GM12878 (cell line): ENCODE measurements at regions not wholly inside any gene's neighbourhood (a gene's known extent, or its start where the extent isn't known, plus 50 kb on each side); places are given as distances from the start of the nearest gene placed in this dataset.

ENCODE experiments used
- ATAC-seq: fragments of 200-7000 bp; cut with Tn5 transposase; 3 replicates; pipeline ENCODE4 v1.9.1; 2020; ENCODE audit warnings: mild to moderate bottlenecking, moderate library complexity
- BruUV-seq: library from RNA; stranded (reverse); fragments of 400-500 nt; replicated peaks from 2 replicates; lab custom pipeline; 2021; lab: Mats Ljungman, UMichigan
- CTCF ChIA-PET: fragments of 300-600 bp; sonication (Branson Sonifier 250); formaldehyde crosslinking; extraction: SDS; loops from one replicate; lab custom pipeline; 2021; ENCODE audit warnings: inconsistent platforms; lab: Yijun Ruan, JAX
- POLR2A ChIA-PET: fragments of 350-600 bp; formaldehyde crosslinking; extraction: SDS; loops from one replicate; lab custom pipeline; 2021; ENCODE audit warnings: inconsistent platforms; lab: Charles Lee
- RAD21 ChIA-PET: fragments of 300-600 bp; sonication (Branson Sonifier 250); formaldehyde crosslinking; loops from one replicate; lab custom pipeline; 2023; ENCODE audit warnings: antibody characterized with exemption; ENCODE audit not compliant: unreplicated experiment; lab: Charles Lee
- SMC1A ChIA-PET: fragments of 300-600 bp; sonication (Branson Sonifier 250); formaldehyde crosslinking; loops from one replicate; lab custom pipeline; 2023; ENCODE audit not compliant: unreplicated experiment, uncharacterized antibody; lab: Charles Lee
- DNase-seq: peaks from one replicate; pipeline ENCODE4 v3.0.0-alpha.2; 2011; ENCODE audit warnings: low read depth, low spot score
- FAIRE-seq: peaks from 3 replicates; lab custom pipeline; 2011; peaks lifted over from hg19 to GRCh38; lab: Jason Lieb, UNC
- H2AFZ ChIP-seq: 2 replicates; pipeline ENCODE4 v1.6.0; 2011; ENCODE audit warnings: low read depth, low read length, control low read depth; ENCODE audit not compliant: control insufficient read depth
- H3K27ac ChIP-seq: 2 replicates; pipeline ENCODE4 v1.5.1; 2011; ENCODE audit warnings: control low read depth; ENCODE audit not compliant: control insufficient read depth, insufficient read depth
- H3K27me3 ChIP-seq, 2 experiments: replicated peaks in 1 of 2; 2 replicates each; pipeline versions ENCODE4 v1.6.0 to v1.6.1; 2011; ENCODE audit warnings: low read length in 1 of 2; ENCODE audit not compliant: control insufficient read depth in 2 of 2, insufficient read depth in 2 of 2
- H3K36me3 ChIP-seq, 2 experiments: 2 replicates each; pipeline ENCODE4 v1.5.1; 2011; ENCODE audit warnings: low read length in 1 of 2; ENCODE audit not compliant: control insufficient read depth in 2 of 2, insufficient read depth in 2 of 2
- H3K4me1 ChIP-seq: 2 replicates; pipeline ENCODE4 v1.6.1; 2011; ENCODE audit warnings: mild to moderate bottlenecking, low read length, moderate library complexity, mixed read lengths; ENCODE audit not compliant: control insufficient read depth, insufficient read depth
- H3K4me2 ChIP-seq: 2 replicates; pipeline ENCODE4 v1.6.0; 2011; ENCODE audit warnings: control low read depth; ENCODE audit not compliant: control insufficient read depth, insufficient read depth
- H3K4me3 ChIP-seq: fragments of 200-600 bp; sonication (generic); 2 replicates; pipeline ENCODE4 v1.5.1; 2016
- H3K79me2 ChIP-seq: 2 replicates; pipeline ENCODE4 v1.6.0; 2011; ENCODE audit warnings: low read length; ENCODE audit not compliant: control insufficient read depth, insufficient read depth
- H3K9ac ChIP-seq: 2 replicates; pipeline ENCODE4 v1.8.0; 2011; ENCODE audit warnings: low read length, control low read depth, mixed read lengths; ENCODE audit not compliant: control insufficient read depth, insufficient read depth
- H3K9me3 ChIP-seq: replicated peaks from 3 replicates; pipeline ENCODE4 v1.5.1; 2011; ENCODE audit warnings: mild to moderate bottlenecking, low read length; ENCODE audit not compliant: control insufficient read depth, insufficient read depth
- H4K20me1 ChIP-seq: 2 replicates; pipeline ENCODE4 v1.6.0; 2011; ENCODE audit not compliant: control insufficient read depth, insufficient read depth
- BMI1 ChIP-seq: fragments of 450-650 bp; IDR thresholded peaks from 2 replicates; pipeline ENCODE4 v1.6.1; 2016; ENCODE audit warnings: mild to moderate bottlenecking, moderate library complexity, borderline replicate concordance
- DPF2 ChIP-seq: fragments of 450-650 bp; IDR thresholded peaks from 2 replicates; pipeline ENCODE4 v1.6.1; 2017; ENCODE audit warnings: mild to moderate bottlenecking
- FOXM1 ChIP-seq: IDR thresholded peaks from 2 replicates; pipeline ENCODE4 v1.6.1; 2012; ENCODE audit warnings: low read depth, mild to moderate bottlenecking, inconsistent platforms, low read length, moderate library complexity
- IKZF2 ChIP-seq, 2 experiments: fragments of 450-650 bp; IDR thresholded peaks; 2 replicates each; pipeline ENCODE4 v1.6.1; 2017; ENCODE audit warnings: mild to moderate bottlenecking in 2 of 2, moderate library complexity in 2 of 2
- JUNB ChIP-seq: IDR thresholded peaks from 2 replicates; pipeline ENCODE4 v1.6.1; 2016; ENCODE audit warnings: antibody characterized with exemption, mild to moderate bottlenecking
- LARP7 ChIP-seq: fragments of 450-650 bp; IDR thresholded peaks from 2 replicates; pipeline ENCODE4 v1.6.1; 2017; ENCODE audit warnings: mild to moderate bottlenecking
- MYB ChIP-seq: fragments of 150-350 bp; IDR thresholded peaks from 2 replicates; pipeline ENCODE4 v1.6.1; 2014; ENCODE audit warnings: mild to moderate bottlenecking, low read depth, low read length, borderline replicate concordance
- PAX8 ChIP-seq: fragments of 450-650 bp; IDR thresholded peaks from 2 replicates; pipeline ENCODE4 v1.6.1; 2017; ENCODE audit warnings: mild to moderate bottlenecking, moderate library complexity
- RB1 ChIP-seq: fragments of 450-650 bp; formaldehyde crosslinking; IDR thresholded peaks from 2 replicates; pipeline ENCODE4 v1.6.1; 2017; ENCODE audit warnings: mild to moderate bottlenecking, borderline replicate concordance
- SPI1 ChIP-seq: IDR thresholded peaks from 2 replicates; pipeline ENCODE4 v1.6.1; 2011; ENCODE audit warnings: low read depth, mild to moderate bottlenecking, low read length, moderate library complexity, borderline replicate concordance; ENCODE audit not compliant: insufficient read depth
- TAF1 ChIP-seq: IDR thresholded peaks from 2 replicates; pipeline ENCODE4 v1.6.1; 2011; ENCODE audit warnings: mild to moderate bottlenecking, low read depth, low read length, borderline replicate concordance
- YBX1 ChIP-seq: fragments of 450-650 bp; IDR thresholded peaks from 2 replicates; pipeline ENCODE4 v1.6.1; 2016; ENCODE audit warnings: antibody characterized with exemption
- ZBED1 ChIP-seq: IDR thresholded peaks from 2 replicates; pipeline ENCODE4 v1.6.1; 2016; ENCODE audit warnings: borderline replicate concordance
- ZSCAN29 ChIP-seq: fragments of 450-650 bp; IDR thresholded peaks from 2 replicates; pipeline ENCODE4 v1.6.1; 2017; ENCODE audit warnings: mild to moderate bottlenecking, moderate library complexity
- WGBS: methylation state at CpG from one replicate; pipeline ENCODE4 v1.1.6; 2016; ENCODE audit warnings: low lambda C conversion rate; ENCODE audit not compliant: insufficient replicate concordance, insufficient coverage; ENCODE audit errors: missing lambda C conversion rate; 5-methylcytosine and 5-hydroxymethylcytosine counted together
- in situ Hi-C: fragments of 300-500 bp; cut with MboI; formaldehyde crosslinking; loops from 9 replicates; pipeline ENCODE4 v1.14.3; 2018; ENCODE audit warnings: mixed read lengths
- intact Hi-C: fragments of 100-400 bp; cut with micrococcal nuclease; formaldehyde crosslinking; loops from one replicate; pipeline ENCODE4 v1.14.2; 2022; ENCODE audit not compliant: unreplicated experiment
- TF ChIP-seq, protein P1 (sequence below): IDR thresholded peaks from 2 replicates; pipeline ENCODE4 v1.6.1; 2011; ENCODE audit warnings: low read depth, low read length, improper control_type of control experiment, borderline replicate concordance
- TF ChIP-seq, protein P2 (sequence below): fragments of 450-650 bp; conservative IDR thresholded peaks from 2 replicates; pipeline ENCODE4 v1.6.1; 2017; ENCODE audit warnings: mild to moderate bottlenecking, moderate library complexity
- TF ChIP-seq, protein P3 (sequence below): fragments of 450-650 bp; IDR thresholded peaks from 2 replicates; pipeline ENCODE4 v1.6.1; 2017; ENCODE audit warnings: borderline replicate concordance
- TF ChIP-seq, protein P4 (sequence below): fragments of 450-650 bp; IDR thresholded peaks from 2 replicates; pipeline ENCODE4 v1.6.1; 2018; ENCODE audit warnings: borderline replicate concordance, mild to moderate bottlenecking; ENCODE audit not compliant: partially characterized antibody
- TF ChIP-seq, protein P5 (sequence below): IDR thresholded peaks from 2 replicates; pipeline ENCODE4 v1.6.1; 2012; ENCODE audit warnings: low read length, inconsistent platforms

DNA sequence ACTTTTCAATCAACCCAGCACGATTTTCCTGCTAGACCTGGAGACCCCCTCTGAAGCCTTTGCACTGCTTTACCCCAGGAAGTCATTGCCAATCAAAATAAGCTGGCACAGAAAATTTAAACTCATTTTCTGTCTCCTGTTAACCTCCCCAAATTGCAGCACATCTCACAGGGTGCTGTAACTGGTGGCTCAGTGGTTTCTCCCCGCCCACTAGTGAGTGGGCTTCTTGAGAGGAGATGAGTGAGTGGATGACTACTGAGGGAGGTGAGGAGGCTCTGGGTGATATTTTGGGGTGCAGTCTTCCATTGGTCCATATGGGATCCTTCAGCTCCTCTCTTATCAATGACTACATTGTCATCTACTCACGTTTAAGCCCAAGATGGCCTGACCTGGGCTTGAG lies 239.8 kb upstream of the HS6ST1 start:
- DNase-seq (no peak), FAIRE-seq (no peak), ATAC-seq (no peak)
- in situ Hi-C loops (no loop called here), intact Hi-C loops (no loop called here)
- H3K27me3 ChIP-seq = peaks cover 2 to 8% of the 10 kb centered on the region in 2 experiments
- ChIA-PET SMC1A (no interaction called here), RAD21 (no interaction called here), POLR2A (no interaction called here), CTCF (no interaction called here)
- TF ChIP-seq, protein P1, sequence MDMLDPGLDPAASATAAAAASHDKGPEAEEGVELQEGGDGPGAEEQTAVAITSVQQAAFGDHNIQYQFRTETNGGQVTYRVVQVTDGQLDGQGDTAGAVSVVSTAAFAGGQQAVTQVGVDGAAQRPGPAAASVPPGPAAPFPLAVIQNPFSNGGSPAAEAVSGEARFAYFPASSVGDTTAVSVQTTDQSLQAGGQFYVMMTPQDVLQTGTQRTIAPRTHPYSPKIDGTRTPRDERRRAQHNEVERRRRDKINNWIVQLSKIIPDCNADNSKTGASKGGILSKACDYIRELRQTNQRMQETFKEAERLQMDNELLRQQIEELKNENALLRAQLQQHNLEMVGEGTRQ = no peak
- TF ChIP-seq YBX1 (no peak), BMI1 (no peak), ZSCAN29 (no peak), TAF1 (no peak), DPF2 (no peak), SPI1 (no peak), ZBED1 (no peak), JUNB (no peak), IKZF2 (IDR thresholded peaks at IDR 0.05) (no peak), RB1 (no peak), FOXM1 (no peak), MYB (no peak), PAX8 (no peak), LARP7 (no peak)
- TF ChIP-seq, protein P2, sequence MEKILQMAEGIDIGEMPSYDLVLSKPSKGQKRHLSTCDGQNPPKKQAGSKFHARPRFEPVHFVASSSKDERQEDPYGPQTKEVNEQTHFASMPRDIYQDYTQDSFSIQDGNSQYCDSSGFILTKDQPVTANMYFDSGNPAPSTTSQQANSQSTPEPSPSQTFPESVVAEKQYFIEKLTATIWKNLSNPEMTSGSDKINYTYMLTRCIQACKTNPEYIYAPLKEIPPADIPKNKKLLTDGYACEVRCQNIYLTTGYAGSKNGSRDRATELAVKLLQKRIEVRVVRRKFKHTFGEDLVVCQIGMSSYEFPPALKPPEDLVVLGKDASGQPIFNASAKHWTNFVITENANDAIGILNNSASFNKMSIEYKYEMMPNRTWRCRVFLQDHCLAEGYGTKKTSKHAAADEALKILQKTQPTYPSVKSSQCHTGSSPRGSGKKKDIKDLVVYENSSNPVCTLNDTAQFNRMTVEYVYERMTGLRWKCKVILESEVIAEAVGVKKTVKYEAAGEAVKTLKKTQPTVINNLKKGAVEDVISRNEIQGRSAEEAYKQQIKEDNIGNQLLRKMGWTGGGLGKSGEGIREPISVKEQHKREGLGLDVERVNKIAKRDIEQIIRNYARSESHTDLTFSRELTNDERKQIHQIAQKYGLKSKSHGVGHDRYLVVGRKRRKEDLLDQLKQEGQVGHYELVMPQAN = no peak
- TF ChIP-seq, protein P3, sequence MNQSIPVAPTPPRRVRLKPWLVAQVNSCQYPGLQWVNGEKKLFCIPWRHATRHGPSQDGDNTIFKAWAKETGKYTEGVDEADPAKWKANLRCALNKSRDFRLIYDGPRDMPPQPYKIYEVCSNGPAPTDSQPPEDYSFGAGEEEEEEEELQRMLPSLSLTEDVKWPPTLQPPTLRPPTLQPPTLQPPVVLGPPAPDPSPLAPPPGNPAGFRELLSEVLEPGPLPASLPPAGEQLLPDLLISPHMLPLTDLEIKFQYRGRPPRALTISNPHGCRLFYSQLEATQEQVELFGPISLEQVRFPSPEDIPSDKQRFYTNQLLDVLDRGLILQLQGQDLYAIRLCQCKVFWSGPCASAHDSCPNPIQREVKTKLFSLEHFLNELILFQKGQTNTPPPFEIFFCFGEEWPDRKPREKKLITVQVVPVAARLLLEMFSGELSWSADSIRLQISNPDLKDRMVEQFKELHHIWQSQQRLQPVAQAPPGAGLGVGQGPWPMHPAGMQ = no peak
- TF ChIP-seq, protein P4, sequence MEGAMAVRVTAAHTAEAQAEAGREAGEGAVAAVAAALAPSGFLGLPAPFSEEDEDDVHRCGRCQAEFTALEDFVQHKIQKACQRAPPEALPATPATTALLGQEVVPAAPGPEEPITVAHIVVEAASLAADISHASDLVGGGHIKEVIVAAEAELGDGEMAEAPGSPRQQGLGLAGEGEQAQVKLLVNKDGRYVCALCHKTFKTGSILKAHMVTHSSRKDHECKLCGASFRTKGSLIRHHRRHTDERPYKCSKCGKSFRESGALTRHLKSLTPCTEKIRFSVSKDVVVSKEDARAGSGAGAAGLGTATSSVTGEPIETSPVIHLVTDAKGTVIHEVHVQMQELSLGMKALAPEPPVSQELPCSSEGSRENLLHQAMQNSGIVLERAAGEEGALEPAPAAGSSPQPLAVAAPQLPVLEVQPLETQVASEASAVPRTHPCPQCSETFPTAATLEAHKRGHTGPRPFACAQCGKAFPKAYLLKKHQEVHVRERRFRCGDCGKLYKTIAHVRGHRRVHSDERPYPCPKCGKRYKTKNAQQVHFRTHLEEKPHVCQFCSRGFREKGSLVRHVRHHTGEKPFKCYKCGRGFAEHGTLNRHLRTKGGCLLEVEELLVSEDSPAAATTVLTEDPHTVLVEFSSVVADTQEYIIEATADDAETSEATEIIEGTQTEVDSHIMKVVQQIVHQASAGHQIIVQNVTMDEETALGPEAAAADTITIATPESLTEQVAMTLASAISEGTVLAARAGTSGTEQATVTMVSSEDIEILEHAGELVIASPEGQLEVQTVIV = no peak
- TF ChIP-seq, protein P5, sequence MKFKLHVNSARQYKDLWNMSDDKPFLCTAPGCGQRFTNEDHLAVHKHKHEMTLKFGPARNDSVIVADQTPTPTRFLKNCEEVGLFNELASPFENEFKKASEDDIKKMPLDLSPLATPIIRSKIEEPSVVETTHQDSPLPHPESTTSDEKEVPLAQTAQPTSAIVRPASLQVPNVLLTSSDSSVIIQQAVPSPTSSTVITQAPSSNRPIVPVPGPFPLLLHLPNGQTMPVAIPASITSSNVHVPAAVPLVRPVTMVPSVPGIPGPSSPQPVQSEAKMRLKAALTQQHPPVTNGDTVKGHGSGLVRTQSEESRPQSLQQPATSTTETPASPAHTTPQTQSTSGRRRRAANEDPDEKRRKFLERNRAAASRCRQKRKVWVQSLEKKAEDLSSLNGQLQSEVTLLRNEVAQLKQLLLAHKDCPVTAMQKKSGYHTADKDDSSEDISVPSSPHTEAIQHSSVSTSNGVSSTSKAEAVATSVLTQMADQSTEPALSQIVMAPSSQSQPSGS = no peak
- H3K4me2 ChIP-seq = no peak overlapping the region
- no peak overlapping the region for H2AFZ ChIP-seq
- BruUV-seq = no TSS peak
- H3K9ac ChIP-seq = no peak overlapping the region
- 2% methylated on average over 3 of the region's 3 CpGs for WGBS
- no peaks in the 10 kb centered on the region for H3K79me2 ChIP-seq
- H3K4me3 ChIP-seq = no peak overlapping the region
- H4K20me1 ChIP-seq = no peaks in the 10 kb centered on the region
- no peaks in the 10 kb centered on the region for H3K4me1 ChIP-seq
- H3K9me3 ChIP-seq = no peaks in the 10 kb centered on the region
- H3K36me3 ChIP-seq = no peaks in the 10 kb centered on the region
- no peak overlapping the region for H3K27ac ChIP-seq
